Calu3 (cell line): ENCODE measurements at regions not wholly inside any gene's neighbourhood (a gene's known extent, or its start where the extent isn't known, plus 50 kb on each side); places are given as distances from the start of the nearest gene placed in this dataset.

ENCODE experiments used
- BruUV-seq: library from RNA; stranded (reverse); fragments of 400-500 nt; replicated peaks from 2 replicates; lab custom pipeline; 2021; lab: Mats Ljungman, UMichigan
- CTCF ChIA-PET: fragments of 300-600 bp; sonication (Branson Sonifier 250); formaldehyde crosslinking; loops from one replicate; lab custom pipeline; 2022; ENCODE audit warnings: antibody characterized with exemption; lab: Charles Lee
- DNase-seq: peaks from one replicate; pipeline ENCODE4 v3.0.0; 2022
- H3K27ac Mint-ChIP-seq: one replicate; pipeline ENCODE4 v1.8.0; 2022; ENCODE audit warnings: mixed read lengths; ENCODE audit not compliant: unreplicated experiment
- H3K27me3 Mint-ChIP-seq: one replicate; pipeline ENCODE4 v1.8.0; 2022; ENCODE audit warnings: mixed read lengths; ENCODE audit not compliant: unreplicated experiment
- H3K36me3 Mint-ChIP-seq: one replicate; pipeline ENCODE4 v1.8.0; 2022; ENCODE audit warnings: mild to moderate bottlenecking, moderate library complexity, mixed read lengths; ENCODE audit not compliant: insufficient read depth, unreplicated experiment
- H3K4me1 Mint-ChIP-seq: one replicate; pipeline ENCODE4 v1.8.0; 2022; ENCODE audit warnings: mild to moderate bottlenecking, low read depth, mixed read lengths; ENCODE audit not compliant: unreplicated experiment
- H3K4me3 Mint-ChIP-seq: one replicate; pipeline ENCODE4 v1.8.0; 2022; ENCODE audit warnings: mild to moderate bottlenecking, low read depth, moderate library complexity, mixed read lengths; ENCODE audit not compliant: unreplicated experiment
- H3K9me3 Mint-ChIP-seq: one replicate; pipeline ENCODE4 v1.8.0; 2022; ENCODE audit warnings: low read depth, mixed read lengths; ENCODE audit not compliant: unreplicated experiment
- intact Hi-C: fragments of 100-400 bp; cut with micrococcal nuclease; formaldehyde crosslinking; loops from one replicate; pipeline ENCODE4 v1.10.0; 2022; ENCODE audit not compliant: unreplicated experiment
- TF ChIP-seq, protein P1 (sequence below): fragments of 200-600 bp; IDR thresholded peaks from one replicate; pipeline ENCODE4 v1.8.0; 2022; ENCODE audit warnings: antibody characterized with exemption; ENCODE audit not compliant: unreplicated experiment

DNA sequence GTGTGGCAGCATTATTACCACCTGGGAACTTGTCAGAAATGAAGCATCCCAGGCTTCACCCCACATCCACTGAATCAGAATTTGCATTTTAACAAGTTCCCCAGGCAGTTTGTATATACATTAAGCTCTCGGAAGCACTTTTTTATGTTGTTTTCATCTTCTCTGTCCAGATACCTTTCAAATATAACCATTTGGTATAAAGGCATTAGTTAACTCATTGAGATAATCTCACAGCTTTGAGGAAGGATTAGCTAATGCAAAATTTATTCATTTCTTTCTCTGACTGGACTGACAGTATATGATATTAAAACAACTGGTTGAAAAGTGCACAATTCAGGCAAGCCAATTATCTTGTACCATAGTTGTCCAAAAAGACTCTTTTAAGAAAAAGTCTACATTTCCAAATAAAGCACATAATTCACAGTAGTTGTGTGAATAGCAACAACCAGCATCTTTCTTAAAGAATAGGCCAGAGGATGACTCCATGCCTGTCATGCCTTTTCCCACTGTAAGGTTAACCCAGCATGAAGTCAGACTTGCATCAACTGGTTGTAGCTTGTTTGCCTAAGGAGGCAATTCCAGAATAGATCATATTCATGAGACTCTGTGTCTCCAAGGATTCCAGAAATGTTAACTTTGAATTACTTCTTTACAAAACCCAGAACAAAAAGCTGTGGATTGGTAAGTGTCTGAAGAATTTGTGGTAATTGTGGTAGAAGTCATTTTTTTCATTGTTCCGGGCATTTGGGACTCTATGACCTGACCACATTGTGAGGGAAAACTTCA lies 254.3 kb upstream of the SESN3 start:
- no peaks in the 10 kb centered on the region for H3K9me3 Mint-ChIP-seq
- no peak for DNase-seq
- no peaks in the 10 kb centered on the region for H3K36me3 Mint-ChIP-seq
- no peaks in the 10 kb centered on the region for H3K4me1 Mint-ChIP-seq
- H3K4me3 Mint-ChIP-seq: no peak overlapping the region
- peaks cover 16% of the 10 kb centered on the region for H3K27me3 Mint-ChIP-seq
- CTCF ChIA-PET: interaction anchor here (0.6 kb wide), 1 partner anchor 15 kb away, joined by 3 read pairs; no protein-coding TSS in a partner anchor
- no TSS peak for BruUV-seq
- no peak overlapping the region for H3K27ac Mint-ChIP-seq
- TF ChIP-seq, protein P1, sequence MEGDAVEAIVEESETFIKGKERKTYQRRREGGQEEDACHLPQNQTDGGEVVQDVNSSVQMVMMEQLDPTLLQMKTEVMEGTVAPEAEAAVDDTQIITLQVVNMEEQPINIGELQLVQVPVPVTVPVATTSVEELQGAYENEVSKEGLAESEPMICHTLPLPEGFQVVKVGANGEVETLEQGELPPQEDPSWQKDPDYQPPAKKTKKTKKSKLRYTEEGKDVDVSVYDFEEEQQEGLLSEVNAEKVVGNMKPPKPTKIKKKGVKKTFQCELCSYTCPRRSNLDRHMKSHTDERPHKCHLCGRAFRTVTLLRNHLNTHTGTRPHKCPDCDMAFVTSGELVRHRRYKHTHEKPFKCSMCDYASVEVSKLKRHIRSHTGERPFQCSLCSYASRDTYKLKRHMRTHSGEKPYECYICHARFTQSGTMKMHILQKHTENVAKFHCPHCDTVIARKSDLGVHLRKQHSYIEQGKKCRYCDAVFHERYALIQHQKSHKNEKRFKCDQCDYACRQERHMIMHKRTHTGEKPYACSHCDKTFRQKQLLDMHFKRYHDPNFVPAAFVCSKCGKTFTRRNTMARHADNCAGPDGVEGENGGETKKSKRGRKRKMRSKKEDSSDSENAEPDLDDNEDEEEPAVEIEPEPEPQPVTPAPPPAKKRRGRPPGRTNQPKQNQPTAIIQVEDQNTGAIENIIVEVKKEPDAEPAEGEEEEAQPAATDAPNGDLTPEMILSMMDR: no peak
- intact Hi-C loops: no loop called here

DNA sequence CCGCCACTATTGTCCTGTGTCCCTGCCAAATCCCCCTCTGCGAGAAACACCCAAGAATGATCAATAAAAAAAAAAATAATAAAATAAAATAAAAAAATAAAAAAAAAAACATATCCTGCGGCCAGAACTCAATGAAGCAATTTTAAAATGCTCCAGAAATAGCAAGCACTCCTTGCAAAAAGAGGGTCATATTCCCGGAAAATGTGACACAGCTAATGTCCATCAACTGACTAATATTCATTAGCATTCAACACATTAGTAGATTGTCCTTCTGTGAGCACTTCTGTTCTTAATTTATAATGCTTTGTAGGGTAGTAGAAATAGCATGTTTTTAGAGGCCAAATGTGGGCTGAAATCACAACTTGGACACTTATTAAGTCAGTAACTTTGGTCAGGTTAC lies 252.3 kb upstream of the SESN3 start:
- H3K27ac Mint-ChIP-seq: no peak overlapping the region
- CTCF ChIA-PET: no interaction called here
- H3K36me3 Mint-ChIP-seq: no peaks in the 10 kb centered on the region
- no peaks in the 10 kb centered on the region for H3K4me1 Mint-ChIP-seq
- no peak for DNase-seq
- TF ChIP-seq, protein P1: no peak
- BruUV-seq: no TSS peak
- no peaks in the 10 kb centered on the region for H3K9me3 Mint-ChIP-seq
- intact Hi-C loops: no loop called here
- peaks cover 16% of the 10 kb centered on the region for H3K27me3 Mint-ChIP-seq
- H3K4me3 Mint-ChIP-seq: no peak overlapping the region

DNA sequence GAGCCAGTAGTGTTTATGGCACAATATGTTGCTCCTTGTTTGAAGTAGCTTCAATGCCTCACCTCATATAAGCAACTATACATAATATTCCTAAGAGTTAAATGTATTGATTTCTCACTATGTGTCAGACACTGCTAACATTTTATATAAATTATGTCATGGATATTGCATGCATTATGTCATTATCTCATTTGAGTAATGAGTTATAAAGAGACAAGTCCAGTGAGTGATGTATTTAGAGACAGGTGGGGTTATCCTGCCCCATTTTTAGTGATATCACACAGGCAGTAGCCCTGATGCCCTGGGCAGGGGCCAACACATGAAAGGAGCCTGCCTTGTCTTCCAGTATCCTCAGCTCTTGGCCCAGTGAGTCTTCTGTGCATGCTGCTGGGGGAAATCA lies 247.0 kb upstream of the SESN3 start:
- no peak for DNase-seq
- Mint-ChIP-seq H3K36me3 (no peaks in the 10 kb centered on the region), H3K27me3 (no peaks in the 10 kb centered on the region), H3K4me3 (no peak overlapping the region), H3K4me1 (no peaks in the 10 kb centered on the region), H3K27ac (no peak overlapping the region), H3K9me3 (no peaks in the 10 kb centered on the region)
- TF ChIP-seq, protein P1: no peak
- BruUV-seq: no TSS peak
- intact Hi-C loops: no loop called here
- CTCF ChIA-PET: no interaction called here

DNA sequence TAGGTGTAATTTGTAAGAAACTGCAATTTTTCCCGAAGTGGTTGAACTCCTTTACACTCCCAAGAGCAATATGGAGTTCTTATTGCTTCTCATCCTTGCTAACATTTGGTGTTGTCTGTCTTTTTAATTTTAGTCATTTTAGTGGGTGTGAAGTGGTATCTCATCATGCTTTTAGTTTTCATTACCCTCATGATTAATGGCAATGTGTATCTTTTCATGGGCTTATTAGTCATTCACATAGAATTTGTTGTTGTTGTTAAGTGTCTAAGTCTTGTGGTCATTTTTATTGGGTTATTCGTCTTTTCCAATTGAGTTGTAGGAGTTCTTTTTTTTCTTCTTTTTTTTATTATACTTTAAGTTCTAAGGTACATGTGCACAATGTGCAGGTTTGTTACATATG lies 238.3 kb upstream of the SESN3 start:
- no peaks in the 10 kb centered on the region for H3K9me3 Mint-ChIP-seq
- no peak overlapping the region for H3K27ac Mint-ChIP-seq
- H3K36me3 Mint-ChIP-seq: no peaks in the 10 kb centered on the region
- no TSS peak for BruUV-seq
- DNase-seq: no peak
- no peak overlapping the region for H3K4me3 Mint-ChIP-seq
- no peaks in the 10 kb centered on the region for H3K27me3 Mint-ChIP-seq
- TF ChIP-seq, protein P1: no peak
- H3K4me1 Mint-ChIP-seq: no peaks in the 10 kb centered on the region
- intact Hi-C loops: no loop called here
- CTCF ChIA-PET: no interaction called here
